Heart left ventricle (tissue), 13 donors: ENCODE measurements at regions not wholly inside any gene's neighbourhood (a gene's known extent, or its start where the extent isn't known, plus 50 kb on each side); places are given as distances from the start of the nearest gene placed in this dataset.

ENCODE experiments used
- CTCF ChIP-seq, 12 donors: fragments of 200-600 bp; sonication (generic) in 4 of 12; IDR thresholded peaks; one replicate each; pipeline versions ENCODE4 v1.5.0 to v1.8.0; 2018 to 2022; ENCODE audit warnings: antibody characterized with exemption in 12 of 12, mild to moderate bottlenecking in 5 of 12
- POLR2A ChIP-seq, 2 donors: fragments of 450-650 bp; IDR thresholded peaks; one replicate each; pipeline ENCODE4 v1.6.1; 2017; ENCODE audit warnings: antibody characterized with exemption in 2 of 2, mild to moderate bottlenecking in 2 of 2, moderate library complexity in 2 of 2
- donor health status: ischemic (EF 13 %, LVEDD 7.1; RV severe dilation, severe dysfunction).
- donor health status: DM: no; HTN: yes; CAD: no.
- donor health status: DM: no; HTN: no; CAD: no.
- donor health status: ischemic (EF 25% LVEDD 6.9; RV normal size, moderate dysfunction).
- donor health status: ischemic (EF 25% LVEDD 5.7; RV mildly dilated, moderate dysfunction).
- donor health status: ischemic (EF 35%, LVEDD 5.7; RV mildly dilated, moderate dysfunction).
- donor health status: nonischemic (EF 11% LVEDD 7.7; RV severe dilation, severe dysfunction).
- donor health status: DM: yes; HTN: yes; CAD: no.
- donor health status: PGD.
- donor health status: ischemic (EF 29% LVEDD 5.4; RV normal size, mild dysfunction).
- donor health status: nonischemic (EF 23%, LVEDD 6.1; RV moderate dilation, normal function).

GRCh38 chr3:106711650-106712049 is 665.6 kb upstream of the CCDC54 start:
- TF ChIP-seq CTCF (IDR thresholded peaks at IDR 0.05) = no peak
- no peak for TF ChIP-seq POLR2A (IDR thresholded peaks at IDR 0.05)
